ENCODE measurements at regions not wholly inside any gene's neighbourhood (a gene's known extent, or its start where the extent isn't known, plus 50 kb on each side); places are given as distances from the start of the nearest gene placed in this dataset.

DNA sequence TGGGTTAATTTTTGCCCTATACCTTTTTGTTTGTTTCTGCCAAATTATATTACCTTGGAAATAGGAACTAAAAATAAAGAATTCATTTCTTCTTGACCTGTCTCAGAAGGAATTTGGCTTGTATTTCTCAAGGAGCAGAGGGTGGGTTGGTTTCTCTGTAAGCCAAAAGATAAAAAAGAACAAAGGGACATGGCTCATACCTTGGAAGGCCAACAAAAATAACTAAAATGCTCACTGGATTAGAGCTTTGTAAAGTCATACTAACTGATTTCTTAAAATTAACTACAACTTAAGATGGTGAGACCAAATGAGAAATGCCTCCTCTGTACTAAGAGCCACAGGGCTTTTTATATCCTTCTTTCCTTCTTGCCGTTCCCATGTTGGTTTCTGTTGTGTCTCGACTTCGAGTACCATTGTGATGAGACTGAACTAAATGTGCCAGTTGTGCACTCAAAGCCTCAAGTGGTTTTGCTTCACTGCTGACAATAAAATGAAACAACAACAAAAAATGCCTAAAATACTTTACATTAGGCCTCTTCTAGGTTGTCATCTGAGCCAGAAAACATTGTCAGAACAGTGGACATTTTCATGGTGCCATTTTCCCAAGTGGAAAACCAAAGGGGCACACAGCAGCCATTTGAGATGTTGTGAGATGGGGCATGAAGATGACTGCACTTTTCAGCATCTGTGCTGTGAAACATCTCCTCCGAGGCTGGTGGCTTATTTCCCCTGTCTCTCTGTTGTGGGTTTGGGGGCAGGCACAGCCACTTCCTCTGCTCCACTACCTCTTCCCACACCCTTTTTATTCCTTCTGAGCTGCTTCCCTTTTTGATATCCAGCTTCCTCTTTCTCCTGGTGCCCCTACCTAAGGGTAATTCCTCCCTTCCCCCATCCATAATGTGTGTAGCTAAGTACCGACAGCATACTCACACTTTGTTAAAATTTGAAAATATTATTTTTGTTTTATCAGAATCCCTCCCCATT, 51.8 kb upstream of the AGR3 start:
- Histone ChIP-seq H3K27me3 (ENCODE audit: control insufficient read depth, insufficient read depth, low read length) (no peaks in the 10 kb centered on the region), H3K36me3 (ENCODE audit: control insufficient read depth, insufficient read depth, low read length) (no peaks in the 10 kb centered on the region), H3K4me3 (ENCODE audit: low read depth, low read length) (no peak overlapping the region)
- DNase-seq (ENCODE audit: low read depth), result no peak
- POLR2A ChIA-PET, result no interaction called here
- TF ChIP-seq, protein P1, sequence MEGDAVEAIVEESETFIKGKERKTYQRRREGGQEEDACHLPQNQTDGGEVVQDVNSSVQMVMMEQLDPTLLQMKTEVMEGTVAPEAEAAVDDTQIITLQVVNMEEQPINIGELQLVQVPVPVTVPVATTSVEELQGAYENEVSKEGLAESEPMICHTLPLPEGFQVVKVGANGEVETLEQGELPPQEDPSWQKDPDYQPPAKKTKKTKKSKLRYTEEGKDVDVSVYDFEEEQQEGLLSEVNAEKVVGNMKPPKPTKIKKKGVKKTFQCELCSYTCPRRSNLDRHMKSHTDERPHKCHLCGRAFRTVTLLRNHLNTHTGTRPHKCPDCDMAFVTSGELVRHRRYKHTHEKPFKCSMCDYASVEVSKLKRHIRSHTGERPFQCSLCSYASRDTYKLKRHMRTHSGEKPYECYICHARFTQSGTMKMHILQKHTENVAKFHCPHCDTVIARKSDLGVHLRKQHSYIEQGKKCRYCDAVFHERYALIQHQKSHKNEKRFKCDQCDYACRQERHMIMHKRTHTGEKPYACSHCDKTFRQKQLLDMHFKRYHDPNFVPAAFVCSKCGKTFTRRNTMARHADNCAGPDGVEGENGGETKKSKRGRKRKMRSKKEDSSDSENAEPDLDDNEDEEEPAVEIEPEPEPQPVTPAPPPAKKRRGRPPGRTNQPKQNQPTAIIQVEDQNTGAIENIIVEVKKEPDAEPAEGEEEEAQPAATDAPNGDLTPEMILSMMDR (IDR thresholded peaks at IDR 0.05; ENCODE audit: insufficient read depth, low read depth, low read length), result no peak
- CTCF ChIA-PET, result no interaction called here

DNA sequence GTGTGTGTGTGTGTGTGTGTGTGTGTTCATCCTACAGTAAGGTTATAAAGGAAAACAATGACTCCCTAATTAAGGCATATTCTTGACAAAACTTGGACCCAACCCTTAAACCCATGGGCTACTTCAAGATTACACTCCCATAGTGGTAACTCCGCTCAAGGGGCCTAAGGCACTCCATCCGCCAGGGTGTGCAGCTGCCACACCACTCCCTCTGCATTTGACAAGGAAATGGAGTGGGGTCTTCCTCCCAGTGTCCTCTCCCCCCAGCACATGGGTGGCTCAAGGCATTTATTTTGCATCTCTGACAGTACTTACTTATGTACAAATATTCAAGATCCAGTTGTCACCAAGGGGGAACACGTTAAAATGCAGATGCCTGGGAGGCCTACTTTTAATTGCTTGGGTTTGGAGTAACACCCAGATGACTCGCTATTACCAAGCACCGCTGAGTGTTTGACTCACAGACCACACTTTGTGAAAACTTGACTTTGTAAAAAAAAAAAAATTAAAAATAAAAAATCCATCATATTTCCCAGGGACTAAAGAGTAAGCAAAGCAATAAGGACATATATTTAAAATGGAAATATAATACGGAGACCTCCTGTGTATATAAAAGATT, 53.0 kb upstream of the AGR3 start:
- POLR2A ChIA-PET, result no interaction called here
- no peak overlapping the region for H3K4me3 ChIP-seq (ENCODE audit: low read depth, low read length)
- H3K36me3 ChIP-seq (ENCODE audit: control insufficient read depth, insufficient read depth, low read length), result no peaks in the 10 kb centered on the region
- no peaks in the 10 kb centered on the region for H3K27me3 ChIP-seq (ENCODE audit: control insufficient read depth, insufficient read depth, low read length)
- CTCF ChIA-PET, result interaction anchor here (1.1 kb wide), 1 partner anchor 367 kb away, joined by 3 read pairs; no protein-coding TSS in a partner anchor
- TF ChIP-seq, protein P1 (IDR thresholded peaks at IDR 0.05; ENCODE audit: insufficient read depth, low read depth, low read length), result no peak
- no peak for DNase-seq (ENCODE audit: low read depth)

GRCh38 chr7:16935341-16935735, 53.6 kb upstream of the AGR3 start:
- no peak overlapping the region for H3K4me3 ChIP-seq (ENCODE audit: low read depth, low read length)
- ChIA-PET CTCF (interaction anchor here (1.1 kb wide), 1 partner anchor 367 kb away, joined by 3 read pairs; no protein-coding TSS in a partner anchor), POLR2A (no interaction called here)
- TF ChIP-seq, protein P1 (IDR thresholded peaks at IDR 0.05; ENCODE audit: insufficient read depth, low read depth, low read length), result no peak
- H3K27me3 ChIP-seq (ENCODE audit: control insufficient read depth, insufficient read depth, low read length), result no peaks in the 10 kb centered on the region
- DNase-seq (ENCODE audit: low read depth), result no peak
- no peaks in the 10 kb centered on the region for H3K36me3 ChIP-seq (ENCODE audit: control insufficient read depth, insufficient read depth, low read length)

- no peak overlapping the region for H3K4me3 ChIP-seq (ENCODE audit: low read depth, low read length)
- ChIA-PET POLR2A (no interaction called here), CTCF (no interaction called here)
- no peaks in the 10 kb centered on the region for H3K27me3 ChIP-seq (ENCODE audit: control insufficient read depth, insufficient read depth, low read length)
- no peaks in the 10 kb centered on the region for H3K36me3 ChIP-seq (ENCODE audit: control insufficient read depth, insufficient read depth, low read length)
- no peak for DNase-seq (ENCODE audit: low read depth)
- TF ChIP-seq, protein P1 (IDR thresholded peaks at IDR 0.05; ENCODE audit: insufficient read depth, low read depth, low read length), result no peak
Measured at GRCh38 chr7:16936626-16937422, 55.0 kb upstream of the AGR3 start.

- Histone ChIP-seq H3K4me3 (ENCODE audit: low read depth, low read length) (no peak overlapping the region), H3K27me3 (ENCODE audit: control insufficient read depth, insufficient read depth, low read length) (no peaks in the 10 kb centered on the region), H3K36me3 (ENCODE audit: control insufficient read depth, insufficient read depth, low read length) (no peaks in the 10 kb centered on the region)
- ChIA-PET POLR2A (no interaction called here), CTCF (interaction anchor here (0.7 kb wide), 1 partner anchor 13 kb away, joined by 5 read pairs; no protein-coding TSS in a partner anchor)
- TF ChIP-seq, protein P1 (IDR thresholded peaks at IDR 0.05; ENCODE audit: insufficient read depth, low read depth, low read length), result no peak
- DNase-seq (ENCODE audit: low read depth), result no peak
Measured at GRCh38 chr7:16939161-16939560, 57.4 kb upstream of the AGR3 start.
